Endometrial microvascular endothelial cells (primary cell): ENCODE measurements at regions not wholly inside any gene's neighbourhood (a gene's known extent, or its start where the extent isn't known, plus 50 kb on each side); places are given as distances from the start of the nearest gene placed in this dataset.
"Not testable (repeated sequence)": the region's sequence is repeated elsewhere in the genome, so short reads cannot be mapped to it uniquely, and the experiment has no call there.

Source experiments
- in situ Hi-C: cut with HindIII; loops from 2 replicates; pipeline ENCODE4 v1.10.0; 2017; ENCODE audit warnings: low sequenced_read_pairs, low pct_unique_long_range_greater_than_20kb; ENCODE audit errors: inconsistent ontology term

GRCh38 chrX:43148305-43148704 lies 370.3 kb upstream of the PPP1R2C start:
- in situ Hi-C loops, result no loop called here

GRCh38 chrX:43165343-43165920 lies 387.5 kb upstream of the PPP1R2C start:
- in situ Hi-C loops, result no loop called here

DNA sequence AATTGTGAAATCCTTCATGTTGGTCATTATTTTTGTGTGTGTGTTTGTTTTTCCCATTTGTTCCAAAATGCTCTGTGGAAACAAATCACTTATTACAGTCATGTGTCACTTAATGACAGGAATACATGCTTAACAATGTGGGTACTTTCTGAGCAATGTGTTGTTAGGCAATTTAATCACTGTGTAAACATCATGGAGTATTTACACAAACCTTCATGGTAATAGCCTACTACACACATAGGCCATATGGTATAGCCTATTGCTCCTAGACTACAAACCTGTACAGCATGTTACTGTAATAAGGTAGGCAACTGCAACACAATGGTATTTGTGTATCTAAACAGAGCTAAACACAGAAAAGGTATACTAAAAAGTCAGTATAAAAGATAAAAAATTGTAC lies 388.9 kb upstream of the PPP1R2C start:
- in situ Hi-C loops, result no loop called here

DNA sequence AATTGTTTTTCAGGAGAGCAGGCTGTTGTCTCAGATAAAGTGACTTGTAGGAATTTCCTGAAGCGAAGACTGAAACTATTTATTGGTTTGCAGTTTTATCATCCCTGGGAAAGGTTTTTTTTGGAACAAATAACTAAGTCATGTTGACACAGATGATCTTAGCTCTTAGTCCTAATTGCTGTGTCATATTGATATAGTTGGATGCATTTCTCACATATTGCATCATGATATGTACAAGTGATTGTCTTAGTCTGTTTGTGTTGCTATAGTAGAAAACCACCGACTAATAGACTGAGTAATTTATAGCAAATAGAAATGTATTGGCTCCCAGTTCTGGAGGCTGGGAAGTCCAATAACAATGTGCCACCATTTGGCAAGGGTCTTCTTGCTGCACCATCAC lies 397.5 kb upstream of the PPP1R2C start:
- in situ Hi-C loops, result no loop called here

DNA sequence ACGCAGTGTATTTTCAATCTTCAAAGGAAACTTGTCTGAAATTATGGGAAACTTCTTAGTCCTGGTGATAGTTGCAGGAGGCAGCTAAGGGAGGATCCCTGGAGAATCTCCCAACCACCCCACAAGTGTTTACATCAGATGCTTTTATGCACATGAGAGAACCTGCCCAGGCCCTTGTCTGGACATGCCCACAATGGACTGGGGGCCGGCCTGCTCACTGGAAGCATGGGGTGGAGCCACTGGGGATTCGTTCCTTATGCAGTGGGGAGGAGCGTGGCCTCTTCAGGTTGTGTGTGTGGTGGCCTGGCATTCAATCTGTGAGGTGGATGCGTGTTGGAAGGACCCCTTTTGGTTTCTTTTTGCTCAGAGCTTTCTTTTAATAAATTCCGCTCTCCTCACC lies 398.7 kb upstream of the PPP1R2C start:
- in situ Hi-C loops, result no loop called here

DNA sequence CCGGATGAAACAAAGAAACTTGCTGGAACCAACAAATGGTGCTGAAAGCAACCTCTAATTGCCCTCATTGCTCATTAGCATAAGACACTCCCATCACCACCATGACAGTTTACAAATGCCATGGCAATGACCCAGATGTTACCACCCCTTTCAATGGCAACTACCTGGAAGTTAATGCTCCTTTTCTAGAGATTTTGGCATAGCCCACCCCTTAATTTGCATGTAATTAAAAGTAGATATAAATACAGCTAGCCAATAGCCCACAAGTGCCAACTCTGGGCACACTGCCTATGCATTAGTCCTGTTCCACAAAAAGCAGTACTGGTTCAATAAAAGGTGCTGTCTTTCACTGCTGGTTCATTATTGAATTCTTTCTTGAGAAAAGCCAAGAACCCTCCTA lies 410.3 kb upstream of the PPP1R2C start:
- in situ Hi-C loops, result no loop called here

GRCh38 chrX:43211570-43211969 lies 433.6 kb upstream of the PPP1R2C start:
- in situ Hi-C loops, result no loop called here

DNA sequence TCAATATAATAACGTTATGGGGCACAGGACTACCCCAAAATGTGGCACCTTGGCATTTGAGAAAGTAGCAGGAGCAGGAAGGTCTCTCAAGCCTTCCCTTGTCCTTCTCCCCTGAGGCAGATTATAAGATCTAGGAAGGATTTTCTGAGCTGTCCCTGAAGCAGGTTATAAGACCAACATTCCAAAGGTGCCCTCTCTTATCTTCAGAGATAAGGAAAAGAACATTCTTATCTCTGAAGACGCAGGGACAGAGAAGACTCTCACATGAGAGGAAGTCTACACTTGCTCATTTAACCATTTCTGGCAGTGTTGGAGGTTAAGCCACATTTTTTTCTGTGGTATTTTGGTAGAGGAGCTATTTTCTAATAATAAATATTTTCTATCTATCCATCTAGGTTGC lies 437.9 kb upstream of the MAOA start:
- in situ Hi-C loops, result no loop called here

GRCh38 chrX:43224496-43224895 lies 431.6 kb upstream of the MAOA start:
- in situ Hi-C loops, result no loop called here

DNA sequence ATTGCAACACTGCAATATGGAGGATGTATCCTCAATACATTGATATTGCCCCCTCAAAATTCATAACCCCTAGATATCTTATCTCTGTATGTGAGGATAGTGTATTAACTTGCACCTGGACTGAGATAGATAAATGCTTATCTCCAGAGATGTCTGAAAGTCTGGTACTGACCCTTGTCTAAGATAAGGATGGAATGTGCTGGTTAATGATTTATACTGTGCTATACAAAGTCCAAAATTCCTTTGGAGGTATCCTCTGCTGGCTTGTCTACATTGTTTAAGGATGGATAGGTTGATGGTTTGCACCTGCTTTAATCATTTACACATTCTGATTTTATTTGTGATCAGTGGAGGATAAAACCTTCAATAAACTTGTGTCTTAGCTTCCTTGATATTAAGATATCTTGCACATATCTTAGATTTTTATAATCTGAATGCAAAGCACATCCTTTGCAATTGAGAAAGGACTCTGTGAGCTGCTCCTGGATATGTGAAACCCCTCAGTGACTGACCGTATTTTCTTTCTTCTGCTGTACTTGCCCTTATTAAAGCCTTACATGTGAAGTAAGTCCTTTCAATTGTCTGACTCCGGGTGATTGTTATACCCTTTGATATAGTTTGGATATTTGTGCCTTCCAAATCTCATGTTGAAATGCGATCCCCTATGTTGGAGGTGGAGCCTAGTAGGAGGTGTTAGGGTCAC lies 430.3 kb upstream of the MAOA start:
- in situ Hi-C loops, result no loop called here

GRCh38 chrX:43238461-43238945 lies 417.6 kb upstream of the MAOA start:
- in situ Hi-C loops, result no loop called here

- in situ Hi-C loops, result no loop called here
These were observed 416.7 kb upstream of the MAOA start for GRCh38 chrX:43239356-43239755.

GRCh38 chrX:43255596-43255995 lies 400.5 kb upstream of the MAOA start:
- in situ Hi-C loops, result no loop called here

- in situ Hi-C loops, result no loop called here
These were observed 389.6 kb upstream of the MAOA start for GRCh38 chrX:43266487-43266886.

DNA sequence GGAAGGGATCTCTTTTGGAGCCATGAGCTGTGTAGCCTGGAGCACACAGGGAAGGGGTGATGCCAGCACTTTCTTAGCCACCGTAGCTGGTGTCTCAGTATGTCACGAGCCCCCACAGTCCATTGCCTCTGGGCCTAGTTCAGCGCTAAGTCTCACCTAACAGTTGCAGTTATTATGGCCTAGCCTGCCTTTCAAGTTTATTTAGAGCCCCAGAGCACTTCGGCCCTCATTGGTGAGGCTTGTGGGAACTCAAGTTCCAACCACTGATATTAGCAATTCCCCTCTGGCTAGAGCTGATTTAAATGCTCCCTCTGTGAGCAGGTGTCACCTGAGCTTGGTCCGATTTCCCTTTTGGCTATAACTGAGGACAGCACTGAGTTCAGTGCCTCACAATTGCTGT lies 388.4 kb upstream of the MAOA start:
- in situ Hi-C loops, result no loop called here

DNA sequence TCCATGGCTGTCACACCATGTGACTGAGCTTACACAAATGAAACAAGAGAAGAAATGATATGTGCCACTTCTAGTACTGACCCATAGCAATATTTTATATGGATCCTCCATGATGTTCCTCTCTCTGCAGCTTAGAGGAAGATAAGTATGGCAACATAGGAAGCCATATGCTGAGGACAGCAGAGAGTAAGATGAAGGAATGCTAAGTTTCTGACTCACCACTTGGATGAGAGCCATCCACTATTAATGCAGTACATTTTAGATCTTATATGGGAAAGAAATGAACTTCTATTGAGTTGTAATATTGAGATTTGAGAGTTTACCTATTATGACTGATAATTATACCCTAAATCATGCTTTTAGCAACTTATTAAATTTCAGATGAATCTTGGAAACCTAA lies 386.9 kb upstream of the MAOA start:
- in situ Hi-C loops, result no loop called here

- in situ Hi-C loops, result no loop called here
These were observed 378.2 kb upstream of the MAOA start for GRCh38 chrX:43277879-43278278.

DNA sequence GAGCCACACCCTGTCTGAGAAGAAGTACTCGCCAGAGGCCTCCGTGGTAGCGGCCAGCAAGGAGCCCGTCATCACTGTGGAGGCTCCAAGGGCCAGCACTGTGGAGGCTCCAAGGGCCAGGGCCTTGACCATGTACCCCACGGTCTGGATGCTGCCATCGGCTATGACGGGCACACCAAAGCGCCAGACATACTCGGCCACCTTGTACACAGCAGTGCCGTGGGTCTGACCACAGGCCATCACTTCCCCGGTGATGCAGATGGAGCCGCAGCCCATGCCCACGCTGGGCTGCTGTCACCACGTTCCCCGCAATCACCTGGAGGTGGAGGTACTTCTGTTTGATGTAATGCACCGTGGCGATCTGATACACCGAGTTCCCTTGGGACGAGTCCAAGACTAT lies 377.7 kb upstream of the MAOA start:
- in situ Hi-C loops, result no loop called here

DNA sequence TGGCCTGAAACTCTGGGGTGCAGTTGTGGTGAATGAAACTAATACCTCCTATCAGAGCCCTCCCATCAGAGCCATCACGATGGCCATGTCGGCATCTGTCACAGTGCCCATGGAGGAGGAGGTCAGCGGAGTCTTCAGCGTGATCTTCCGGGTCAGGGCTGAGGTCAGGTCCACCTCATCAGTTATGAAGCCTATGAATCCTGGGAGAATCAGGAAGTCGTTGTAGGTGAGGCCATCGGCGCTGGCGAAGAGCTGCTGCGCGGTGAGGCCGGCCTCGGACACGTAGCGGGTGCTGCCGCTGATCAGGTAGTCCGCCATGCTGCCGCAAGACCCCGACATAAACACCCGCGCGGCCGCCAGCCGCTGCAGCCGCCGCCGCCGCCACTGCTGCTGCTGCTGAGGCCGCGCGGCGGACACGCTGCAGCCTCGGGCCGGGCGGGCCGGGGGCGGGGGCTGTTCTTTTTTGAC lies 376.7 kb upstream of the MAOA start:
- in situ Hi-C loops, result no loop called here

DNA sequence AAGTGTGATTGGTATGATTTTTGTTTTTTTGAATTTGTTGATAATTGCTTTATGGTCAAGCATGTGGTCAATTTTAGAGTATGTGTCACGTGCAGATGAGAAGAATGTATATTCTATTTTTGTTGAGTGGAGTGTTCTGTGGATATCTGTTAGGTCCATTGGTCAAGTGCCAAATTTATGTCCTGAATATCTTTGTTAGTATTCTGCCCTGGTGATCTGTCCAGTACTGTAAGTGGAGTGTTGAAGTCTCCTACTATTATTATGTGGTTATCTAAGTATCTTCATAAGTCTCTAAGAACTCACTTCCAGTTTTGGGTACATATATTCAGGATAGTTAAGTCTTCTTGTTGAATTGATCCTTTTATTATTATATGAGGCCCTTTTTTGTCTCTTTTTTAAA lies 372.9 kb upstream of the MAOA start:
- in situ Hi-C loops, result no loop called here

GRCh38 chrX:43311625-43312024 lies 344.5 kb upstream of the MAOA start:
- in situ Hi-C loops, result not testable (repeated sequence)
